Type B pancreatic cell (in vitro differentiated cells): ENCODE measurements at regions not wholly inside any gene's neighbourhood (a gene's known extent, or its start where the extent isn't known, plus 50 kb on each side); places are given as distances from the start of the nearest gene placed in this dataset.

Source experiments
- DNase-seq: peaks from one replicate; pipeline ENCODE4 v3.0.0; 2021; ENCODE audit warnings: mixed read lengths; ENCODE audit not compliant: unreplicated experiment; ENCODE audit errors: extremely low spot score
- H3K27ac Mint-ChIP-seq: 2 replicates; pipeline ENCODE4 v1.8.0; 2021; ENCODE audit warnings: mild to moderate bottlenecking, mixed read lengths
- H3K27me3 Mint-ChIP-seq: 2 replicates; pipeline ENCODE4 v1.8.0; 2021; ENCODE audit warnings: mixed read lengths
- H3K36me3 Mint-ChIP-seq: 2 replicates; pipeline ENCODE4 v1.8.0; 2021; ENCODE audit warnings: mixed read lengths
- H3K4me1 Mint-ChIP-seq: one replicate; pipeline ENCODE4 v1.8.0; 2021; ENCODE audit warnings: mixed read lengths; ENCODE audit not compliant: unreplicated experiment
- H3K4me3 Mint-ChIP-seq: 2 replicates; pipeline ENCODE4 v1.8.0; 2021; ENCODE audit warnings: mild to moderate bottlenecking, mixed read lengths
- H3K9me3 Mint-ChIP-seq: 2 replicates; pipeline ENCODE4 v1.8.0; 2021; ENCODE audit warnings: mixed read lengths
- CTCF ChIP-seq: fragments of 200-600 bp; sonication (generic); conservative IDR thresholded peaks from 2 replicates; pipeline ENCODE4 v1.5.0; 2021; ENCODE audit warnings: antibody characterized with exemption, mild to moderate bottlenecking

- peaks cover 67% of the 10 kb centered on the region for H3K27me3 Mint-ChIP-seq
- no peaks in the 10 kb centered on the region for H3K36me3 Mint-ChIP-seq
- H3K4me3 Mint-ChIP-seq: no peak overlapping the region
- H3K27ac Mint-ChIP-seq: no peak overlapping the region
- no peaks in the 10 kb centered on the region for H3K9me3 Mint-ChIP-seq
- H3K4me1 Mint-ChIP-seq: peaks cover 6% of the 10 kb centered on the region
- DNase-seq: no peak
- TF ChIP-seq CTCF: no peak
These were observed 99.2 kb upstream of the PITX1 start for GRCh38 chr5:135133181-135133580.

- Mint-ChIP-seq H3K4me1 (peaks cover 10% of the 10 kb centered on the region), H3K27me3 (peaks cover 66% of the 10 kb centered on the region), H3K36me3 (no peaks in the 10 kb centered on the region), H3K27ac (no peak overlapping the region), H3K9me3 (no peaks in the 10 kb centered on the region), H3K4me3 (no peak overlapping the region)
- no peak for DNase-seq
- no peak for TF ChIP-seq CTCF
These were observed 98.0 kb upstream of the PITX1 start for GRCh38 chr5:135131801-135132680.

- Mint-ChIP-seq H3K27ac (peak overlapping the region; percentile 44), H3K4me1 (peaks cover 18% of the 10 kb centered on the region), H3K9me3 (no peaks in the 10 kb centered on the region), H3K4me3 (no peak overlapping the region), H3K36me3 (no peaks in the 10 kb centered on the region), H3K27me3 (peaks cover 58% of the 10 kb centered on the region)
- TF ChIP-seq CTCF: no peak
- DNase-seq: no peak
These were observed 96.5 kb upstream of the PITX1 start for GRCh38 chr5:135130261-135131215.

- no peak for TF ChIP-seq CTCF
- Mint-ChIP-seq H3K27me3 (peaks cover 57% of the 10 kb centered on the region), H3K9me3 (no peaks in the 10 kb centered on the region), H3K4me3 (no peak overlapping the region), H3K27ac (no peak overlapping the region), H3K36me3 (no peaks in the 10 kb centered on the region), H3K4me1 (peaks cover 21% of the 10 kb centered on the region)
- DNase-seq: no peak
These were observed 95.3 kb upstream of the PITX1 start for GRCh38 chr5:135129307-135129706.

- H3K4me3 Mint-ChIP-seq: no peak overlapping the region
- H3K27me3 Mint-ChIP-seq: peaks cover 59% of the 10 kb centered on the region
- TF ChIP-seq CTCF: no peak
These were observed 94.3 kb upstream of the PITX1 start for GRCh38 chr5:135128361-135128760.

More at GRCh38 chr5:135128361-135128760, 94.3 kb upstream of the PITX1 start:
- DNase-seq: no peak
- no peaks in the 10 kb centered on the region for H3K36me3 Mint-ChIP-seq
- no peak overlapping the region for H3K27ac Mint-ChIP-seq
- no peaks in the 10 kb centered on the region for H3K9me3 Mint-ChIP-seq
- H3K4me1 Mint-ChIP-seq: peaks cover 25% of the 10 kb centered on the region
